ENCODE measurements at regions not wholly inside any gene's neighbourhood (a gene's known extent, or its start where the extent isn't known, plus 50 kb on each side); places are given as distances from the start of the nearest gene placed in this dataset.

DNA sequence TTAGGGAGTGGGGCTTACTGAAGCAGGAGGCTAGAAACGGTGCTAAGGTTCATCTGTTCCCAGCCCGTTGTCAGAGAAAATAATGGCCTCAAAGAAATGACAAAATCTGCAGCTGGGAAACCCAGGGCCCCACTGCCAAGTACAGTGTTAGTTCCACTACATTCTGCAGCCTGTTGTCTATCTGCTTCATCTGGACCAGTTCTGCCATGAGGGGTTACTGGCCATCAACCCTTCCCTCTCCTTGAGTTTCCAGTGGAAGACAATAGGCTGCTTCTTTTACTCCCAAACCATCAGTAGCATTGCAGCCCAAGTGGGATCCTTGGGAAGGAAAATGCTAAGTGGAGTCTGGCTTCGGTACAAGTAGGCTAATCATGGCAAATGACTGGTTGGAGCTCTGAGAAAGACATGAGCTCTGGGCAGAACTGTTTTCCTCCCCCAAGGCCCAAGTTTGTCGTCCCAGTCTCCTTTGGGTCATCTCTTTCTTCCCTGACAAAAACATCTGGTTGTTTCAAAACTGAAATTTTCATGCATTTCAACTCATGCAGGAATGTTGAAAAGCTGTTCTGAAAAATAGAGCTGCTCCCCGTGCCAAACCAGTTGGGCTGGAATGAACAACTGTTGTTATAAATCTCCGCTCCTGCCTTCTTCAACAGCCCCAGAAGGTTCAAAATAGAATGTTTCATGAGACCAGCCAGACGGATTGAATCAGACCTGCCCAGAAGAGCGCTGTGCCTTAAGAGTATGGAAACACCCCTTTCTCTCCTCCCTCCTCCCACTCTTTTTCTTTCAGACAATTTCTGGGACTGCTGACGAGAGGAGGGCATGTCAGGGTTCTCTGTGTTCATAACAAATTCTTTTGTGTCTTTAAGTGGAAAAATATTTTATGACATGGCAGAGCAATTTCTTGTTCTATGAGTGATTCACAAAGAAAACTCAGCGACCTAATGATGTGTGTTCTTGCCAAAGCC lies 116.6 kb downstream of the RAB18 start:
- Histone ChIP-seq H3K27ac (ENCODE audit: low read length) (no peak overlapping the region), H3K4me1 (ENCODE audit: control insufficient read depth, insufficient read depth, low read length) (no peaks in the 10 kb centered on the region), H3K27me3 (ENCODE audit: control insufficient read depth, insufficient read depth, low read length) (no peaks in the 10 kb centered on the region), H3K36me3 (ENCODE audit: control insufficient read depth, insufficient read depth, low read length) (no peaks in the 10 kb centered on the region), H3K9me3 (ENCODE audit: control insufficient read depth, insufficient read depth, low read length) (no peaks in the 10 kb centered on the region), H3K4me3 (ENCODE audit: low read length) (no peak overlapping the region)
- 83% methylated on average over 10 of the region's 10 CpGs for WGBS (ENCODE audit: insufficient coverage)
- Mint-ChIP-seq H3K4me3 (no peak overlapping the region), H3K36me3 (no peaks in the 10 kb centered on the region), H3K9me3 (no peaks in the 10 kb centered on the region), H3K27ac (no peak overlapping the region), H3K4me1 (no peaks in the 10 kb centered on the region), H3K27me3 (ENCODE audit: low read depth in 2 of 2) (peaks cover 25 to 43% of the 10 kb centered on the region in 2 donors)
- intact Hi-C loops (cut with micrococcal nuclease): no loop called here
- DNase-seq (no peak), ATAC-seq (no peak)
- TF ChIP-seq, protein P1, sequence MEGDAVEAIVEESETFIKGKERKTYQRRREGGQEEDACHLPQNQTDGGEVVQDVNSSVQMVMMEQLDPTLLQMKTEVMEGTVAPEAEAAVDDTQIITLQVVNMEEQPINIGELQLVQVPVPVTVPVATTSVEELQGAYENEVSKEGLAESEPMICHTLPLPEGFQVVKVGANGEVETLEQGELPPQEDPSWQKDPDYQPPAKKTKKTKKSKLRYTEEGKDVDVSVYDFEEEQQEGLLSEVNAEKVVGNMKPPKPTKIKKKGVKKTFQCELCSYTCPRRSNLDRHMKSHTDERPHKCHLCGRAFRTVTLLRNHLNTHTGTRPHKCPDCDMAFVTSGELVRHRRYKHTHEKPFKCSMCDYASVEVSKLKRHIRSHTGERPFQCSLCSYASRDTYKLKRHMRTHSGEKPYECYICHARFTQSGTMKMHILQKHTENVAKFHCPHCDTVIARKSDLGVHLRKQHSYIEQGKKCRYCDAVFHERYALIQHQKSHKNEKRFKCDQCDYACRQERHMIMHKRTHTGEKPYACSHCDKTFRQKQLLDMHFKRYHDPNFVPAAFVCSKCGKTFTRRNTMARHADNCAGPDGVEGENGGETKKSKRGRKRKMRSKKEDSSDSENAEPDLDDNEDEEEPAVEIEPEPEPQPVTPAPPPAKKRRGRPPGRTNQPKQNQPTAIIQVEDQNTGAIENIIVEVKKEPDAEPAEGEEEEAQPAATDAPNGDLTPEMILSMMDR (IDR thresholded peaks at IDR 0.05): no peak

DNA sequence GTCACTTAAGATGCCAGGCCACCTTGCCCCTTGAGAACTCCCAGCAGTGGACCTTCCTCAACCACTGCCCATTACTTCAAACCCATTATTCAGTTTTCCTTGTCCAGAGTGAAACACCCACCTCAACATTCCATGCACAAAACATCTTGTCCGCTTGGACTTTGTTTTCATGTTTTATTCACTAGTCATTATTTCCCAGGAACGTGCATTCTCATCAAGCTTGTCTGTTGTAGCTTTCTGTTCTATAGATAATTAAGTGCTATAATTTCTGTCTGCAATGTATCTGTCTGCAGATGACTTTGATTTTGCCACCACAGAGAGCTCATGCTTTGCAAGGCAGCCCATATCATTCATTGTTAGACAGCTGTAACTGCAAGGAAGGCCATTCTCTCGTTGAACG lies 117.4 kb downstream of the RAB18 start:
- Mint-ChIP-seq H3K4me1 (no peaks in the 10 kb centered on the region), H3K27ac (no peak overlapping the region), H3K36me3 (no peaks in the 10 kb centered on the region), H3K27me3 (ENCODE audit: low read depth in 2 of 2) (peaks cover 21 to 36% of the 10 kb centered on the region in 2 donors), H3K4me3 (no peak overlapping the region), H3K9me3 (no peaks in the 10 kb centered on the region)
- no peak for DNase-seq
- Histone ChIP-seq H3K9me3 (ENCODE audit: control insufficient read depth, insufficient read depth, low read length) (no peaks in the 10 kb centered on the region), H3K27ac (ENCODE audit: low read length) (no peak overlapping the region), H3K4me3 (ENCODE audit: low read length) (no peak overlapping the region), H3K4me1 (ENCODE audit: control insufficient read depth, insufficient read depth, low read length) (no peaks in the 10 kb centered on the region), H3K27me3 (ENCODE audit: control insufficient read depth, insufficient read depth, low read length) (no peaks in the 10 kb centered on the region), H3K36me3 (ENCODE audit: control insufficient read depth, insufficient read depth, low read length) (no peaks in the 10 kb centered on the region)
- WGBS (ENCODE audit: insufficient coverage): 87% methylated on average over 3 of the region's 4 CpGs
- intact Hi-C loops (cut with micrococcal nuclease): no loop called here
- TF ChIP-seq, protein P1 (IDR thresholded peaks at IDR 0.05): no peak
- ATAC-seq: no peak

DNA sequence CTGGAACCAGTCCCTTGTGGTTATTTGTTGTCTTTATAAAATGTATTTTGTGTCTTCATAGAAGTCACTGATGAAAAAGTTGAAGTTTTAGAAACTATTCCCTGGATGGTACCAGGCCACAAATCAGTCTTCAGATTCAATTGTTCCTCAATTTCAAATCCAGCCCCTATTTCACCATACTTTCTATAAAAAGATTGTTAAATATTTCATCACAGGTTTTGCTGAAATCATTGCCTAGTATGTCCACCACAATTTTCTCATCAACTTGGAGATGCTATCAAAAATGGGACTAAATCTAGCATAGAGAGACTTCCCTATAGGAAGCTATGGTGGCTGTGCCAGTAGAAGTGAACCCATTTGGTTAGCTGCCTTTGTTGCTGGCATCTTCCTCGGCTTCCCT lies 118.5 kb downstream of the RAB18 start:
- H3K27ac ChIP-seq (ENCODE audit: low read length): no peak overlapping the region
- H3K9me3 ChIP-seq (ENCODE audit: control insufficient read depth, insufficient read depth, low read length): no peaks in the 10 kb centered on the region
- no peaks in the 10 kb centered on the region for H3K4me1 ChIP-seq (ENCODE audit: control insufficient read depth, insufficient read depth, low read length)
- no peaks in the 10 kb centered on the region for H3K36me3 Mint-ChIP-seq
- H3K9me3 Mint-ChIP-seq: no peaks in the 10 kb centered on the region
- H3K36me3 ChIP-seq (ENCODE audit: control insufficient read depth, insufficient read depth, low read length): no peaks in the 10 kb centered on the region
- TF ChIP-seq, protein P1 (IDR thresholded peaks at IDR 0.05): no peak
- ATAC-seq (no peak), DNase-seq (no peak)
- H3K27me3 Mint-ChIP-seq (ENCODE audit: low read depth in 2 of 2): peaks cover 27 to 45% of the 10 kb centered on the region in 2 donors
- no peaks in the 10 kb centered on the region for H3K27me3 ChIP-seq (ENCODE audit: control insufficient read depth, insufficient read depth, low read length)
- H3K4me3 ChIP-seq (ENCODE audit: low read length): no peak overlapping the region
- intact Hi-C loops (cut with micrococcal nuclease): no loop called here
- no peak overlapping the region for H3K27ac Mint-ChIP-seq
- H3K4me3 Mint-ChIP-seq: no peak overlapping the region
- WGBS (ENCODE audit: insufficient coverage): 90% methylated on average over 1 of the region's 1 CpG
- H3K4me1 Mint-ChIP-seq: no peaks in the 10 kb centered on the region
